Osteocyte (in vitro differentiated cells): ENCODE measurements at regions not wholly inside any gene's neighbourhood (a gene's known extent, or its start where the extent isn't known, plus 50 kb on each side); places are given as distances from the start of the nearest gene placed in this dataset.

ENCODE experiments used
- DNase-seq: peaks from one replicate; pipeline ENCODE4 v3.0.0; 2021; ENCODE audit warnings: mixed read lengths; ENCODE audit not compliant: unreplicated experiment; ENCODE audit errors: extremely low spot score
- H3K27ac Mint-ChIP-seq: one replicate; pipeline ENCODE4 v1.8.0; 2021; ENCODE audit warnings: mild to moderate bottlenecking, mixed read lengths; ENCODE audit not compliant: unreplicated experiment
- H3K27me3 Mint-ChIP-seq: one replicate; pipeline ENCODE4 v1.8.0; 2021; ENCODE audit warnings: mixed read lengths; ENCODE audit not compliant: unreplicated experiment
- H3K36me3 Mint-ChIP-seq: one replicate; pipeline ENCODE4 v1.8.0; 2021; ENCODE audit warnings: mixed read lengths; ENCODE audit not compliant: unreplicated experiment
- H3K4me1 Mint-ChIP-seq: one replicate; pipeline ENCODE4 v1.8.0; 2021; ENCODE audit warnings: mixed read lengths; ENCODE audit not compliant: unreplicated experiment
- H3K4me3 Mint-ChIP-seq: one replicate; pipeline ENCODE4 v1.8.0; 2021; ENCODE audit warnings: mild to moderate bottlenecking, moderate library complexity, mixed read lengths; ENCODE audit not compliant: unreplicated experiment
- H3K9me3 Mint-ChIP-seq: one replicate; pipeline ENCODE4 v1.8.0; 2021; ENCODE audit warnings: mixed read lengths; ENCODE audit not compliant: unreplicated experiment
- CTCF ChIP-seq: fragments of 200-600 bp; sonication (generic); IDR thresholded peaks from 2 replicates; pipeline ENCODE4 v1.5.0; 2021; ENCODE audit warnings: antibody characterized with exemption, mild to moderate bottlenecking, moderate library complexity

- H3K36me3 Mint-ChIP-seq: no peaks in the 10 kb centered on the region
- no peak overlapping the region for H3K4me3 Mint-ChIP-seq
- DNase-seq: no peak
- TF ChIP-seq CTCF: no peak
- no peaks in the 10 kb centered on the region for H3K9me3 Mint-ChIP-seq
- H3K4me1 Mint-ChIP-seq: peaks cover 9% of the 10 kb centered on the region
- H3K27me3 Mint-ChIP-seq: no peaks in the 10 kb centered on the region
- no peak overlapping the region for H3K27ac Mint-ChIP-seq
Measured at GRCh38 chr6:9943986-9944385, 470.9 kb downstream of the TFAP2A start.

DNA sequence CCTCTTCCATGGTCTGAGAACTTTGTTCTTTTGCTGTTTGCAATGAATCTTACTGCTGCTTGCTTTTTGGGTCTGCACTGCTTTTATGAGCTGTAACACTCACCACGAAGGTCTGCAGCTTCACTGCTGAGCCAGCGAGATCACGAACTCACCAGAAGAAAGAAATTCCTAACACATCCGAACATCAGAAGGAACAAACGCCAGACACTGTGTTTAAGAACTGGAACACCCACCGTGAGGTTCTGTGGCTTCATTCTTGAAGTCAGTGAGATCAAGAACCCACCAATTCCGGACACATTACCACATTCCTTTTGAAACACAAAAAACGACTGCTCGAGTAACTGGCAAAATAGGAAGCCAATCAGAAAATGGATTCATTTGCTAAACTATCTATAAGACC lies 471.8 kb downstream of the TFAP2A start:
- H3K27me3 Mint-ChIP-seq: no peaks in the 10 kb centered on the region
- H3K4me3 Mint-ChIP-seq: no peak overlapping the region
- no peak for DNase-seq
- TF ChIP-seq CTCF: no peak
- no peaks in the 10 kb centered on the region for H3K9me3 Mint-ChIP-seq
- no peaks in the 10 kb centered on the region for H3K36me3 Mint-ChIP-seq
- no peak overlapping the region for H3K27ac Mint-ChIP-seq
- H3K4me1 Mint-ChIP-seq: peaks cover 9% of the 10 kb centered on the region

DNA sequence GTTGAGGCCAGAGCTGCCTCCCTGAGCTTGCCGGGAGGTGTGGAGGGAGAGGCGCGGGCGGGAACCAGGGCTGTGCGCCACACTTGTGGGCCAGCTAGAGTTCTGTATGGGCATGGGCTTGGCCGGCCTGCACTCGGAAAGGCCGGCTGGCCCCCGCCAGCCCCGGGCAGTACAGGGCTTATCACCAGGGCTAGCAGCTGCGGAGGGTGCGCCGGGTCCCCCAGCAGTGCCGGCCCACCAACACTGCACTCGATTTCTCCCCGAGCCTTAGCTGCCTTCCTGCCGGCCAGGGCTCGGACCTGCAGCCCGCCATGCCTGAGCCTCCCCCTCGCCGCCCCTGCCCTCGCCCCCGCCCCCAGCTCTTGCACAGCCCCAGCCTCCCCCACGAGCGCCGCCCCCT lies 472.7 kb downstream of the TFAP2A start:
- no peaks in the 10 kb centered on the region for H3K27me3 Mint-ChIP-seq
- H3K27ac Mint-ChIP-seq: no peak overlapping the region
- no peak for DNase-seq
- no peaks in the 10 kb centered on the region for H3K9me3 Mint-ChIP-seq
- H3K36me3 Mint-ChIP-seq: no peaks in the 10 kb centered on the region
- H3K4me1 Mint-ChIP-seq: peaks cover 9% of the 10 kb centered on the region
- TF ChIP-seq CTCF: no peak
- H3K4me3 Mint-ChIP-seq: no peak overlapping the region

GRCh38 chr6:9938801-9939200 lies 476.1 kb downstream of the TFAP2A start:
- H3K27ac Mint-ChIP-seq: peak overlapping the region; percentile 50
- no peak for TF ChIP-seq CTCF
- no peak overlapping the region for H3K4me3 Mint-ChIP-seq
- H3K9me3 Mint-ChIP-seq: no peaks in the 10 kb centered on the region
- H3K27me3 Mint-ChIP-seq: no peaks in the 10 kb centered on the region
- H3K36me3 Mint-ChIP-seq: no peaks in the 10 kb centered on the region
- DNase-seq: no peak
- H3K4me1 Mint-ChIP-seq: peaks cover 9% of the 10 kb centered on the region

DNA sequence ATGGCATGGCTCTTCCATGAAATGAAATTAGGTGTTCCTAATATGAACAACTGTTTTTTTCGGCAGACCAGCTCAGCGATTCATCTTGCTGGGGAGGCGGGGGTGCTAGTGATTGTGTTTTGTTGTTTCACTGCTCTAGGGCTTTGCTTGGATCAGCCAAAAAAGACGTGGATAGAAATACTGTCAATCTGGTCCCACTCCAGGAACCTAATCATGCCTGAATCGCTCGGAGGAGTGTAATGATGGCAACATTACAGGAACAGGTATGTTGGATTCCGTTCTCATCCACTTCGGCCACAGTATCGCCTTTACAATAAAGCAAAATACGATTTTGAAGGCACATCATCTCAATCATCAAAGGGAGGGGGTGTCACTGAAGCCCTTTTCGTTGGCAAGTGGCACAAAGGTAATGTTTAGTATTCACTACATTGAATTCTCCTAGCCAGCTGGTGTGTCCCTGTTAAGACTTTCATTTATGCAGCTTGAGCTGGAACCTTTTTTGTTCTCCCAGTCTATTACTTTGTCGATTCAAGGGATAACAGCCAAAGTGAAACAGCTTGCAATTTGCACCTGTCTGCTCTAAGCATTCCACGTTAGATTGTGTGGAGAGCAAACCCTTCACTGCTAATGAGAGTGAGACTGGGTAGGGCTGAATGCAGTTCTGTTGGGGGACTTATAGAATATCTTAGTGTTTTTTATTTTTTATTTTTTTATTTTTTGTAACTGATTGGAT lies 477.7 kb downstream of the TFAP2A start:
- Mint-ChIP-seq H3K27ac (no peak overlapping the region), H3K27me3 (no peaks in the 10 kb centered on the region), H3K4me3 (no peak overlapping the region), H3K9me3 (no peaks in the 10 kb centered on the region), H3K36me3 (no peaks in the 10 kb centered on the region), H3K4me1 (peaks cover 9% of the 10 kb centered on the region)
- DNase-seq: no peak
- no peak for TF ChIP-seq CTCF
